GM18873 (cell line): ENCODE measurements at regions not wholly inside any gene's neighbourhood (a gene's known extent, or its start where the extent isn't known, plus 50 kb on each side); places are given as distances from the start of the nearest gene placed in this dataset.
"Not testable (repeated sequence)": the region's sequence is repeated elsewhere in the genome, so short reads cannot be mapped to it uniquely, and the experiment has no call there.

Source experiments
- ATAC-seq: cut with Tn5 transposase; IDR thresholded peaks from one replicate; pipeline ENCODE4 v1.9.1; 2021; ENCODE audit warnings: mild to moderate bottlenecking, moderate library complexity, moderate number of reproducible peaks; ENCODE audit not compliant: unreplicated experiment, low FRiP score

DNA sequence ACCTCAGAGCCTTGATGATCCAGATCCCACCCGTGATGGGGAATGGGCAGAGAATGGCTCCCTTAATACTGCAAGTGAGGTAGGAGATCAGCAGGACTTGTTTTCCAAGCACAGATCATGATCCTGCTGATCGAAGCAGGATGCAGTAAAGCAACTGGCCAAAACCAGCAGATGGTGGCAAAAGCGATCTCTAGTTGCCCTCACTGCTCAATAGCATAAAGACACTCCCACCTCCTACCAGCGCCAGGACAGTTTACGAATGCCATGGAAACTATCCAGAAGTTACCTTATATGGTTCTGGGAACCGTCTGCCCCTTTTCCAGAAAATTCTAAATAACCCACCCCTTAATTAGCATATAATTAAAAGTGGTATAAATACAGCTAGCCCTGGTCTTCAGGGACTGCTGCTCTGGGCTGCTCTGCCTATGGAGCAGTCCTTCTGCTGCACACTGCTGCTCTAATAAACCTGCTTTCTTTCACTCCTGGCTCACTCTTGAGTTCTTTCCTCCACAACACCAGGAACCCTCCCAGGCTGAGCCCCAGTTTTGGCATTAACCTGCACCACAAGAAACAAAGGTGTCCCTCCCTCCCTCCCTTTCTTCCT lies 415.8 kb downstream of the PREX1 start:
- no peak for ATAC-seq

DNA sequence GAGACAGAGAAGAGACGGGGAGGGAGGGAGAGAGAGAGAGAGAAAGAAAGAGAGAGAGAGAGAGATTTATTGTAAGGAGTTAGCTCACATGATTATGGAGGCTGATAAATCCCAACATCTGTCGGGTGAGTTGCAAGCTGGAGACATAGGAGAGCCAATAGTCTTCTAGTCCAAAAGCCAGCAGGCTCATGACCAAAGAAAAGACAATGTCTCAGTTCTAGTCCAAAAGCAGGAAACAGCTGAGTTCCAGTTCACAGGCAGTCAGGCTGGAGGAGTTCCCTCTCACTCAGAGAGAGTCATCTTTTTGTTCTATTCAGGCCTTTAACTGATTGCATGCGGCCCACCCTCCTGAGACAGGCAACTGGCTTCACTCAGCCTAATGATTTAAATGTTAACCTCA lies 416.6 kb downstream of the PREX1 start:
- ATAC-seq: no peak

DNA sequence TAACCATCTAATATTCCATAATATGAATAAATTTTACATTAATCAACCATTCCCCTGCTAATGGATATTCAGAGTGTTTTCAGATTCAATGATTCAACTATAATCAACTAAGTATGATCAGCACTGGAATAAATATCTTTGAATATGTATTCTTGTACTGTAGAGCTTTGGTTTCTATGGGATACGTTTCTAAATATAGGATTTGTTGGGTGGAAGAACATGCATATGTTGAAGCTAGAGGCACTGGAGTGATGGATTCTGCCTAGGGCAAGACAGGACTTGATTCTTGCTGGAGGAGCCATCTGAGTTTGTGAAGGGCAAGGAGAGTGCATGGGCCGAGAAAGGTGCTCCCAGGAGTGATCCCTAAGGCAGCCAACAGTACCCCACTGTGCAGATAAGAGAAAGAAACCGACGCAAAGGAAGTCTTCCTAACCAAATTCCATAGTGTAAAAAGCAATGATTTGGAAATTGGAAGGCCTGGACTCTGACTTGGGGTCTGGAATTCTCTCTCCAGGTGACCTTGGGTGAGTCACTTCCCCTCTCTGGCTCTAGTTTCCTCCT lies 418.7 kb downstream of the PREX1 start:
- no peak for ATAC-seq

DNA sequence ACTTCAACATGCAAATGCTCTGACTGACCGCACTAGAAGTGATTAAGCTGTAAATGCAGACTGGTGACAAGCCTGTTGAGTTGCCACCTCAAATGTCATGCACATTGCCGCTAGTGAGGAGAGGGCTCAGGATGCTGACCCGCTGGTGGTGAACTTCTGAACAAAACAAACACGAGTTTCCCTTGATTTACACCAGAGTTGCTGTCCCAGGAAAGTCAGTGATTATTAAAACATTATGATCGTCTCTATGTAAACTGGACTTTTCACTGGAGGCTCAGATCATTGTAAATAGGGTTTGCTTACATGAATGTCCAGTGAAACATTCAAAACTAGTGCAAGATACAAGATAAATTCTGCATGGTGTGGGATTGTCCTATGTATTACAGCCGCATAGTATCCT lies 420.1 kb downstream of the PREX1 start:
- no peak for ATAC-seq

DNA sequence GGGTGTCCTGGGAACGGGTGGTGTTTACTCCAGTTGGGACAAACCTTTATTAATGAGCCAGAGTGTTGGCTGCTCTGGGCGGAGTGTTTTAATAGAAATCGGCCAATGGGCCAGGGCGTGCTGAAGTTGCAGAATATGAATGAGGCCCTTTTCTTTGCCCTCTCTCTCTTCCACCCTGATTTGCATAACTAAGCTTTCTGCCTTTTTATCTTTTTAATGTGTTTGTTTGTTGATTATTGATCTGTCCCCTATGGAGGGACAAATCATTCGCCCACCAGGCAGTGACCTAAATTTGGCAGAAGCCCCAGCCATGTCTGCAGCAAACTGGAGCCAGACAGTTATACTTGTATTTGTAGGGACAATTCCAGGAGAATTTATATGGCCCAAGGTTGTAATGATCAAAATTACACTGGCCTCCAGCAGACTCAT lies 420.9 kb downstream of the PREX1 start:
- no peak for ATAC-seq

DNA sequence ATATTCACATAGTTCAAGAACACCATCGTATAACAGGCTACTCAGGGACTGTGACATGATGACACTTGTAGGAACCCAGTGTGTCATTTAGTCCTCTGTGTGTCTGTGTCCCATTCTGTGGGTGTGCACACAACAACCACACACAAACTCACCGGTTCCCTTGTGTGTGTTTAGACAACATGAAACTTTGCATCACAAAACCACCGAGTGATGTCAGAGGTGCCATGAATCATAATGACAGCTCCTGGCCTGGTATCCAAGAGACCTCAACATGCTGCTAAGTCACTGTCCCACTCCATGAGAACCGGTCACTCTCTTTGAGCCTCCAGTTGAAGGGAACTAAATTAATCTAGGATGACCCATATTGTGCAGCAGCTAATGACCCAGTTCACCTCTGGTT lies 421.3 kb downstream of the PREX1 start:
- ATAC-seq: no peak

DNA sequence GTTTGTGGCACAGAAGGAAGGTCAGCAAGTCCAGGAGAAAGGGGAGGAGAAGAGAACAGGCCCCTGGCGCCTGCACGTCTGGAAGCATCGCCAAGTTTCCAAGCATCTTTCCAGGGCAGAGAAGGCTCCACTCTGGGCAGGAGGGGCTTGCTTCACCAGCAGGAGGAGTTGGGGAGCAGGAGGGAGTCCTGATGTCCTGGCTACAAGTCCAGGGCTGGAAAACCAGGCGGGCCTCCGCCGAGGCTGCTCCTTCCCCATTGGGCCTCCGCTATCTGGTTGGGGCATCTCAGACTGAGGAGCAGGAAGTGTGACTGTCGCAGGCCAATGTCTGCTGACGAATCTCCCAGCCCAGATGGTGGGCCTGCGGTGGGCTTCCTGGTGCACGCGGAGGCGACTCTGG lies 421.9 kb downstream of the PREX1 start:
- ATAC-seq: no peak

DNA sequence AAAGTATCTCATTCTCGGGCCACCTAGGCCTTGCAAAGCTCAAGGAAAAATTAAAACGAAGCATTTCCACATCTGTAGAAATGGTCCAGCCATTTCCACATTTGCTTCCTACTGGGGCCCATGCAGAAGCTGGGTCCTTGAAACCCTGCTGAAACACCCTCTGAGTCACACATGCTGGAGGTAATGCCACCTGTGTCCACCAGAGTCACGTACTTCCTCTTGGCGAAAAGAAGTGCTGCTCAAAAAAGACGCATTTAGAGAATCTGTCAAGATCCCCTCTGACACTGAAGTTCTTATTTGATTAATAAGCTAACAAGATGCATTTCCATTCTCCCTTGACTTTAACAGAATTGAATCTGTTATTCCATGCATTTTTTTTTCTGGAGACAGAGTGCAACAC lies 423.2 kb downstream of the PREX1 start:
- no peak for ATAC-seq

DNA sequence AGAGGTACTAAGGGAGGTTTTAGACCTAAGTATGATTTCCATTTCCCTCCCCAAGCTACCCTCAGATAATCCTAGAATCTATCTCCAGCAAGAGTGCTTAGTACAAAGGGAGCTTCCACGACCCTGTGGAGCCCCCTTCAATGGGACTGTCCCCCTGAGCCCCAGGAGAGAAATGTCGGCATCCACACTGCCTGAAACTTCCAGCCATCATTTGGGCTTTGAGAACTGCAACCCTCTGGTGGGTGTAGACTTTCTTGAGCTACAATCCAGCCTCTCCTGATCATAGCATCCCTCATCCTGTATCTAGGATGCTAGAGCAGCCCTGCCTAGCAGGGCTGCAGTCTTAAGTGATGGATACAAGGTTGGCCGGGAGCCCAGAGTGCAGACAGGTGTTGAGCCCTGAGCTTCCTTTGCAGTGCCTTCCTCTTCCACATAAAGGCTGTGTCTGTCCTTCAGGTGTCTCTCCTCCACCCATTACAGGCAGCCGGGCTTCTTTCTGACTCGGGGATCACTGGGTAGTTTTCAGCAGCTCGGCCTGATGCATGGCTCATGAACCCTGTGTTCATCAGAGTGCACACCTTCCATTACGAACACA lies 424.5 kb downstream of the PREX1 start:
- ATAC-seq: no peak

DNA sequence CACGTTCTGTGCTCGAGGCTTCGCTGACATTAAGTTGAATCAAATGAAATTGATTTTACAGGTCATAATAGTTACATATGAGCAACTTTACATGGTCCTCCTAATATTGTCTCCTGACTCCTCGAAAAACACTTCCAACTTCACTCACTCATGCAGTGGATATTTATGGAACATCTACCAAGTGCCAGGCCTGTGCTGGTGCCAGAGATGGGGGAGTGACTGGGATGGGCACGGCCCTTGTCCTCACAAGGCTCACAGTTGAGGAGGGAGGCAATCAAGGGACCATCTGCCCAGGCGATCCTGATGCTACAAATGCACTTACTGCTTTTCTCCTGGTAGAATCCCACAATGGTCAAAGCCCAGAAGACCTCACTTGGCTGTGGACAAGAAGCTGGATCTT lies 426.4 kb downstream of the PREX1 start:
- ATAC-seq: no peak

DNA sequence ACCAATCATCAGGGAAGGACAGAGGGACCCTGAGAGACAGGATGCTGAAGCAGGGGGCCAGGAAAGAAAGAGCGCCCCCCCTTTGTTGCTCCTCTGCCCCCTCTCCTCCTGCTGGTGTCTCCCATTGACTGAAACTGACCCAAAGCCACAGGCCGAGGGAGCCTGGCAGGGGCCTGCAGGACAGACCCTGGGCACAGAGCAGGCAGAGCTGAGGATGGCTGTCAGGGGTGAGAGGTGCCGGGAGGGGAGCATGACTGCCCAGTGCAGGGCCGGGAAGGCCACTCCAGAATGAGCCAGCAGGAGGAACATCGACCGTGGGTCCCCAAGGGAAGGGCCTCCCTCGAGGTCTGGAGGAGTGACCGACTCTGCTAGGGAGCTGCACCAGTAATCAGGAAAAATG lies 427.8 kb downstream of the PREX1 start:
- ATAC-seq: no peak

DNA sequence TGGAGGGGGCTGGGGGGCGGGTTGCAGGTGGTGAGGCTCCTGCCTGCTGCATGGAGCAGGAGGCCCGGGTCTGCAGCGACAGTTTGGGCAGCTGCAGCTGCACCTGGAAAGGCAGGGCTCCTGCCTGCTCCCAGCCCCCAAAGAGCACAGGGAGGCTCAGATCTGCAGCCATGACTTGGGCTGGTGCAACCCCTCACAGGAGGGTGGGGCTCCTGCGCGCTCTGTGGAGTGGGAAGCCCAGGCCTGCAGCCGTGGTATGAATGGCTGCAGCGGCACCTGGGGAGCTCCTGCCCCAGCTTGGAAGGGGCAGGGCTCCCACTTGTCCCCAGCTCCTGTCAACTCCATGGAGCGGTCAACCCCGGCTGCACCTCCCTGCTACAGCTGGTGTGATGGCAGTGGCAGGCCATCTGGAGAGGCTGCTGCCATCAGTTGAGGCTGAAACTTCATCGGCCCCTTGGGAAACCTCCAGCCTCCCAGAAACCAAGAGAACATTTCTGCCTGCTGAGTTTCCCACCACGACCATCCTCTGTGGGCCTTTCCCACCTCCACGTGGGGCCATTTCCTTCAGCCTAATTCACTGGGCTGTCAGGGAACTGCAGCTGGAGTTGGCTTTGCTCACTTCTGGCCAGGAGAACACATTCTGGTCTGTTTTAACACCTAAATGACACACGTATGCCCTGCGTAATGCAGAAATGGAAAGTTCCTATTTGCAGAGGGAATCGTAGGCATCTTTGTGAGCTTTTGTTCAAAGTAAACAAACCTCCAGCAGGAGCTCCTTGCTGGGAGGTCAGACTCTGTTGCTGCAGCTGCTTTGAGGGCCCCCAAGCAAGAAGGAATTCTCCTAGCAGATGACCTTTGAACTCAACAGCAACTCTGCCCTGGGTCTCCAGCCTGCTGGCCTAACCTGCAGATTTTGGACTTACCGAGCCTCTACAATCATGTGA lies 429.0 kb downstream of the PREX1 start:
- no peak for ATAC-seq

DNA sequence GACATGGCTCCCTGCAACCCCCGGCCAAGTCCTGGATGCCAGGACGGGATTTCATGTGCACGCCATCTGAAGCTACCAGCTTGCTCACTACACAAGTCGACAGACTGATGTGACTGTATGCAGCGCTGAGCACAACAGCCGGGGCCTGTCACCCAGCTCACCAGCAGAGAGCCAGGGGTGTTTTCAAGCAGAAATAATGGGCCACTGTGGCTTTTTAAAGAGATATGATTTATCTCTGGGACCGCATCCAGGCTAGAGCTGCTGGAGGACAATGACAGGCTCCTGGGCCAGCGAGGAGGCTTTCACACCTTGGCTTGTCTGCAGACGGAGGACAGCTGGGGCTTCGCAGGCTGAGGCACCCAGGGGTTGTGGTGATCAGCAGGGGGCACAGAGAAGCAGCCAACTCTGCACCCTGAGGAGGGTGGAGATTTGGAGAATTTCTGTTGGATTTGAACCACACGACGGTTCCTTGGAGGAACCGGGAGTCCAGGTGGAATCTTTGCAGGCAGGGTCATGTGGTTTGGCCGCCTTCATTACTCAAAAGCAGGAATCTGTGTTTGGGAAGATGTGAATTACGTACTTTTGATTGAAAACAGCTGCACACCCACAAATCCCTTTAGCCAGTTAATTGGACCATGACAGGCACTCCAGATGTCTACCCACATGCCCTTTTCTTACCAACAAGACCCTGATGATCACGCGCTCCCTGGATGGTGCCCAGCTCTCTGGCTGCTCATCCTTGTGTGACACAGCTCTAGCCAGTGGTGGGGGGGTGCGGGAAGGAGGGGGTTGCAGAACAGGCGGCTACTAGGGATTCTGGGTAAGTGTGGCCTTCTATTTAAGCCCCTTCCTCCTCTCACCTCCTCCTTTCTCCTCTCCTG lies 430.6 kb downstream of the PREX1 start:
- ATAC-seq: not testable (repeated sequence)

DNA sequence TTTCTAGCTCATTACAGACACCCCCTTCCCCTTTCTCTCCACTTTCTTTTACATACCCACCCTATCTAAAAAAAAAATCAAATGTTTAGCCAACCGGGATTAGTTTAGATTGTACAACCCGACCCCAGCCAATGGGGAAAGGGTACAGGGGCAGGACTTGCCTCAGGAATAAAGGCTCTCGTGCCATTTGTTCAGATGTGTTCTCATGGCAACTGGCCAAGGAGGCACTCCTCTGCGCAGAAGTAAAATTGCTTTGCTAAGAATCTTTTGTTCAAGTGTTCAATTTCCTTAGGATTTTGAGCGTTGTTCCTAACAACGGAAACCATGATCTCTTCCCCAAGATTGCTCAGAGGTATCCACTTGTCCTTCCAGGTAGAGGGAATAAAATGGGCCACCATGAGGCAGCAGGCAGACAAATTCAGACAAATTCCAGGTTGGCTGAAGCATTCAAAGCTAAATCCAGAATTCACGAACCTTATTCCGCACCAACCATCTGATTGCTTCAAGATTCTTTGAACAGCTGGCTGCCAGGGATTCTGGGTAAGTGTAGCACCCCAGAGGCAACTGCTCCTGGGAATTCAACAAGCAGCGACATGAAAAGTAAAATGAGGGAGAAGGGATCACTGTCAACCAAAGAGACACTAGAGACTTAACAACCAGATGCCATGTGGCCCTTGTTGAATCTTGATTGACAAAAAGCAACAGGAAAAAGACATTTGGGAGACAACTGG lies 431.8 kb downstream of the PREX1 start:
- ATAC-seq: no peak

DNA sequence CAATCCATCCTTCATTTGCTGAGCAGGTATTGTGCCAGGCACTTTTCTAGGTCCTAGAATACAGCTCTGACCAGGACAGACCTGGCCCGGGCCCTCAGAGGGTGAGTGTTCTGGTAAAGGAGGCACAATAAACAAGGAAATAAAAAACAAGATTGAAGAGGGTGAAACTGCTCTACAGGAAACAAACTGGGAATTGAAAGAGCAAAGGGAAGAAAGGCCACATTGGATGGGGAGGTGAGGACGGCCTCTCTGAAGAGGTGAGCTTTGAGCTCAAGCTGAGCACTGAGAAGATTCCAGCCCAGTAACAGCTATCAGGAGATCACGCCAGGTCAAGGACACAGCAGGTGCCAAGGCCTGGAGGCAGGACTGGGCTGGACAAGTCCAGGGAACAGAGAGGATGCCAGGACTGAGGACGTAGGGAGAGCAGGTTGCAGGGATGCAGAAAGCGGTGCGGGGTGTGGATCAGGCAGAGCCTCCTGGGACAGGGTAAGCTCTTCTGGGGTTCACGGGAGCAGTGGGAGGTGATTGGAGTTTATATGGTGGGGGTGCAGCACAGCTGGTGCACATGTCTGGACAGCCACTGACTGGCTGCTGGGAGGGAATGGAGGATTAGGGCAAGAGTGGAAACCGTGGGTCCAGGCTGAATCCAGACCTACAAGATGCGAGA lies 433.3 kb downstream of the PREX1 start:
- ATAC-seq: no peak

DNA sequence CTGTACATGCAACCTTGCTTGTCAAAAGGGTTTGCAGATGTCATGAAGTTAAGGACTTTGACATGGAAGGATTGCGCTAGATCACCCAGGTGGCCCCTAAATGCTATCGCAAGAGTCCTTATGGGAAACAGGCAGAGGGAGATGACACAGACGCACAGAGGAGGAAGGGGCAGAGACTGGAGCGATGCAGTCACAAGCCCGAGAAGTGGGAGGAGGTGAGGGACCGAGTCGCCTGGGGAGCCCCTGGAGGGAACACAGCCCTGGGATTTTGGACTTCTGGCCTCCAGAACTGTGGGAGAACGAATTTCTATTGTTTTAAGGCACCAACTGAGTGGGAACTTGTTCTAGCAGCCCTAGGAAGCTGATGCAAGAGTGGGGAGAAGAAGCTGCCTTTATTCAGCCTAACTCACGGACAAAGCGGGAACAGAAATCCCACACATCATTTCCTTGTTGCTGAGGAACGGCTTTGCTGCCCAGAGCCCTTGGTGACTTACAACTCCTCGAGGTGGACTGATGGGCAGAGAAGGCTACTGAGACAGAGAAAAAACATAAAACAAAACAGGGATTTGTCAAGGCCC lies 434.0 kb downstream of the PREX1 start:
- no peak for ATAC-seq

DNA sequence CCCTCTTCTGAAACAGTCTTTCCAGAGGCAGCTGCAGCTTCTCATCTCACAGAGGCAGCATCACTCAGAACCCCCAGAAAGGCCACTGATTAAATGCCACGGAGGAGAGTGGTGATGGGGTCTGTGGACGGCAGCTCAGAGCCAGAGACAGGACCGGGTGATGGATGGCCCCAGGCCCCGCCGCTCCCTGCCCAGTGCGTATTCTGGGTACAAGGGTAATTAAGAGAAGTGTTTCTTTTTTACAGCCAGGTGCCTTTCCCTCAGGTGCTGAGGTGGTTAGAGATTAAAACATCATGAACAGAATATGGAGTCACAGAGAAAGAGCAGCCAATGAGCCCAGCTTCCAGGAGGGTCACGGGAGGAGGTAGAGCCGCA lies 434.5 kb downstream of the PREX1 start:
- no peak for ATAC-seq

DNA sequence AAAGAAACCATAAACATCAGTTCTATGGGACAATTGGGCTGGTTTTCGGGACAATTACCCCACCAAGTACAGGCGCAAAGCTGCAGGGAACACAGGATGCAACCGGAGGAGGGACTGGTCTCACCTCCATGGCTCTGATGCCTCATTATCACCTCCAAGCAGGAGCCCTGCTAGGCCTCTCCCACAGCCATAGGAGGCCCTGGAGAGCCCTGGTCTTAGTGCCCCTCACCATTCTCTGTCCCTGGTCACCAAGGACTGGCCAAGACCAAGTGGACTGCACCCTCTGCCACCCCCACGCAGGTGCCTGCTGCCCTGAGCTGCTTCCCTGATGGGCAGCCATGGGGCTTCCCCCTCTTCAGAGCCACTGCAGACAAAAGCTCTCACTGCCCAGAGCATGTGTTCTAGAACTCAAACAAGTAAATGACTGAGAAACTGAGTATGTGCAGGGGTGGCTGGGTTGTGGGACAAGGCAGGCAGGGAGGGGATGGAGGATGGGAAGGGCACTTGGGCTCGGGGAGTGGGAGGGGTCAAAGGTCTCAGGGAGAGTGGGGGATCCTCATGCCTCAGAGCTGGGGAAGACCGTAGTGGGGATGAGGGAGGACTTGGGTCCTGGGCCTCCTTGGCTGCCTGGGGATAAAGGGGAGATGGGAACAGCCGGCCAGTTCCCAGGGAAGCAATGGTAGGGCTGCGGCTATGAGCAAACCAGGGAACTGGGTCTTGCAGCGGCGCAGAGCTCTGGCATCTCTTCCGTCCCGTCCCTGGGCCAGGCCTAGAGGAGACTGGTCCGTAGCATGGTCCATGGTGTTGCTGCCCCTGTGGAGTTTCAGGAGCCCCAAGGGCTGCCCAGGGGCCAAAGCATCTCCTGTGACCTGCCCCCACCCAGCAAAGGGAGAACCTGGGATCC lies 435.1 kb downstream of the PREX1 start:
- no peak for ATAC-seq
